VCaP (cell line): ENCODE measurements at regions not wholly inside any gene's neighbourhood (a gene's known extent, or its start where the extent isn't known, plus 50 kb on each side); places are given as distances from the start of the nearest gene placed in this dataset.
A peak's percentile ranks its signal among the peaks of the same experiment; 100 is the strongest.

Source experiments
- H3K27ac ChIP-seq: fragments of 450-650 bp; 2 replicates; pipeline ENCODE4 v1.5.1; 2017
- TF ChIP-seq, protein P1 (sequence below): fragments of 450-650 bp; conservative IDR thresholded peaks from 2 replicates; pipeline ENCODE4 v1.5.1; 2017; ENCODE audit warnings: mild to moderate bottlenecking, moderate library complexity

DNA sequence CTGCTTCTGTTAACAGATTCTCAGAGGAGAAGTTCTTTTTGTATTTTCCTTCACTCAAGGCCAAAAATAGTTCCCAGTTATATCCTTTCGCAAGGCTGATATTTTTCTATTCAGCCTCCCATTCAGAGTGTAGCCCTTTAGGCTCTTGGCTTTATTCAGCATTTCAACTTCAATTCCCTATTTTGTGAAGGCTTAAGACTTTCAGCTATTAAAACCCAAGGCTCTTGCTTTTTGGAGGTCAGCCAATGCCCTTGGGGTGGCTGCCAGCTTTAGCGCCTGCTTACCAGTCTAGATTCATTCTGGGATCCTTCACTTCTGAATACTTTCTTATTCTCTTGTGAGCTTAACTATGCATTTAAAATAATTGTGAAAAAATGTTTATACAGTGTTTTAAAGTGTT is 57.3 kb upstream of the ADGRA3 start:
- TF ChIP-seq, protein P1, sequence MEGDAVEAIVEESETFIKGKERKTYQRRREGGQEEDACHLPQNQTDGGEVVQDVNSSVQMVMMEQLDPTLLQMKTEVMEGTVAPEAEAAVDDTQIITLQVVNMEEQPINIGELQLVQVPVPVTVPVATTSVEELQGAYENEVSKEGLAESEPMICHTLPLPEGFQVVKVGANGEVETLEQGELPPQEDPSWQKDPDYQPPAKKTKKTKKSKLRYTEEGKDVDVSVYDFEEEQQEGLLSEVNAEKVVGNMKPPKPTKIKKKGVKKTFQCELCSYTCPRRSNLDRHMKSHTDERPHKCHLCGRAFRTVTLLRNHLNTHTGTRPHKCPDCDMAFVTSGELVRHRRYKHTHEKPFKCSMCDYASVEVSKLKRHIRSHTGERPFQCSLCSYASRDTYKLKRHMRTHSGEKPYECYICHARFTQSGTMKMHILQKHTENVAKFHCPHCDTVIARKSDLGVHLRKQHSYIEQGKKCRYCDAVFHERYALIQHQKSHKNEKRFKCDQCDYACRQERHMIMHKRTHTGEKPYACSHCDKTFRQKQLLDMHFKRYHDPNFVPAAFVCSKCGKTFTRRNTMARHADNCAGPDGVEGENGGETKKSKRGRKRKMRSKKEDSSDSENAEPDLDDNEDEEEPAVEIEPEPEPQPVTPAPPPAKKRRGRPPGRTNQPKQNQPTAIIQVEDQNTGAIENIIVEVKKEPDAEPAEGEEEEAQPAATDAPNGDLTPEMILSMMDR, result no peak
- H3K27ac ChIP-seq, result no peak overlapping the region

DNA sequence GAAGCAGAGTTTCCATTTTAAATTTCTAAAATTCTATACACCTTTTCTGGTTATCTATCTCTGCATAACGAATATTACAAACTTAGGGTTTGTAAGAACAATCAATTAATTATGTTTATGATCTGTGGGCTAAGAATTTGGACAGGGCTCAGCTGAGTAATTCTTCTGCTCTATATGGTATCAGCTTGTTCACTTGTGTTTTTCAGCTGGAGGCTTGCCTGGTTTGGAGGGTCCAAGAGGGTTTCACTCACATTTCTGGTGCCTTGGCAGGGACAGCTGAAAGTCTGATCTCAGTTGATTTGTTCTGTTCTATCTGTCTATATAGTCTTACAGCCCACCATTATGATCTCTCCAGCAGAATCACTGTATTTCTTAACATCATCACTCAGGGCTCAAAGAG is 57.8 kb upstream of the ADGRA3 start:
- H3K27ac ChIP-seq, result no peak overlapping the region
- TF ChIP-seq, protein P1, result no peak

DNA sequence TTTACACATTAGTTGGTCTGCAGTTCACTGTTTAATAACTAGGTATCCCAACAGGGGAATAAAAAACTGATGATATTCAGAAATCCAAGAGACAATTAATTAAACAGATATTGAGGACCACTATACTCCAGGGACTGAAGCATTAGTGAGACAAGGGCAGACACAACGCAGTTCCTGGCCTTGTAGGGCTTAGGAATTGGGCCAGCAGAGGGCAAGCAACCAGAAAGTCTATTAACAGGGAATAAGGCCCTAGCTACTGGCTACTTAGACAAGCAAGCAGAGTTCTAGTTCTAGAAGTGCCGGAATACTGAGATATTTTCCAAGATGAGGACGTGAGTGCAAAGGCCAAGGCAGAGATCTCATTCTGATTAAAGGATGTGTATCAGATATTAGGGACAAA is 58.6 kb upstream of the ADGRA3 start:
- H3K27ac ChIP-seq, result no peak overlapping the region
- TF ChIP-seq, protein P1, result no peak; the same call in 1 of the 2 replicates

DNA sequence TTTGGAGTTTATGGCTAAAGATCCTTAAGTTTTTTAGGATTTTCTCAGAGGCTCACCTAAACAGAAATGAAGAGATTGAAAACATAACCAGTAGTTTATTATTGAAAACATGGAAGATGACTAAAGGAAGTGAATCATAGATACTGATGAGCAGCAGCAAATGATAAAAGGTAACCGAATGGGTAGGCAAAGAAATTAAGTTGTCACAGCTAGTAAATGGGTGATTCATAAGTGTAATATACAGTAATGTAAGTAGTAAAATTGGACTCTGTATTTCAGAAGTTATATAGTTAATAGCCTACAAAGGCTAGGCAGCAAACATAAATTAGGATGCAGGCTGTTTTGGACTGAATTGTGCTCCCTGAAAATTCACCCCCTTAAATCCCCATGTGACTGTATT is 59.0 kb upstream of the ADGRA3 start:
- TF ChIP-seq, protein P1, result no peak

DNA sequence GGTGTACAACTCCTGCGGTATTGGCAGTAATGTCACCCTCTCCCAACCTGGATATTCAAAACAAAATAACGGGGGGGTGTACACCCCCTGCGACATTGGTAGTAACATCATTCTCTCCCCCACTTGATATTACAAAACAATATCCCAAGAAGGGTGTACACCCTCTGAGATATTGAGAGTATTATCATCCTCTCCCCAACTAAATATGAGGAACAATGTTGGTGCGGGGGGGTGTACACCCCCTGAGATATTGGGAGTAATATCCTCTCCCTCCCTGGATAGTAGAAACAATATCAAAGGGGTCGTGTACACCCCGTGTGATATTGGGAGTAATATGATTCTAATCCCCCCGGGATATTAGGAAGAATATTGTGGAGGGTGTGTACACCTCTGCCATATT is 71.4 kb upstream of the ADGRA3 start:
- no peak overlapping the region for H3K27ac ChIP-seq
- TF ChIP-seq, protein P1, result no peak

More for the DNA sequence above, 59.0 kb upstream of the ADGRA3 start:
- no peak overlapping the region for H3K27ac ChIP-seq

DNA sequence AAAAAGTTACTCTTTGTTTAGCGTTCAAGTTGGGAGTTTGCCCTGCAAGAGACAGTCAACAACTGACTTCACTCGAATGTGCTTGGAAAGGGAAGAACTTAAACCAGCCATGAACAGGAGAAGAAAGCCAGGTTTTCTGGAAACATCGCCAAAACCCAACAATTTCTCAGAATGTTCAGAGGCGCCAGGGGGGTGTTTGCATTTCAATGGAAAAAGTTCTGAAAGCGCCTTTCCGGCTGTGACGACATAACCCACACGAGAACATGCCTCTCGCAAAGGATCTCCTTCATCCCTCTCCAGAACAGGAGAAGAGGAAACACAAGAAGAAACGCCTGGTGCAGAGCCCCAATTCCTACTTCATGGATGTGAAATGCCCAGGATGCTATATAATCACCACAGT is 78.1 kb upstream of the ADGRA3 start:
- TF ChIP-seq, protein P1, result no peak
- no peak overlapping the region for H3K27ac ChIP-seq

DNA sequence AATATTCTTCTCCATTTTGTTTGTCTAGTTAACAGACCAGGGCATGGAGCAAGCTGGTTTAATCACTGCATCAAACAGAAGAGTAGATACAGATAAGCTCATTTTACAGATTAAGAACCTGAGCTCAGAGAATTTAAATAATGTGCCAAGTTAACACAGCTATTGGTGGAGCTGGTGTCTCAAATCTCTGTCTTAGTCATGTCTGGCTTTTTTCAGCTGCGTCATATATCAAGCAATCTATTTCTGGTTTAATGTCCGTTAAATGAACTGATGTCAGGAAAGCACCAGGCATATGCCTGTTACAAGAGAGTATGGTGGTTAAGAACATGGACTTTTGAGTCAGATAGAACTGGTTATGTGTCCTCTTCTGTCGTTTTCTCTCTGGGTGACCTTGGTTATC is 79.8 kb upstream of the ADGRA3 start:
- TF ChIP-seq, protein P1, result no peak
- H3K27ac ChIP-seq, result peak overlapping the region; percentile 42

DNA sequence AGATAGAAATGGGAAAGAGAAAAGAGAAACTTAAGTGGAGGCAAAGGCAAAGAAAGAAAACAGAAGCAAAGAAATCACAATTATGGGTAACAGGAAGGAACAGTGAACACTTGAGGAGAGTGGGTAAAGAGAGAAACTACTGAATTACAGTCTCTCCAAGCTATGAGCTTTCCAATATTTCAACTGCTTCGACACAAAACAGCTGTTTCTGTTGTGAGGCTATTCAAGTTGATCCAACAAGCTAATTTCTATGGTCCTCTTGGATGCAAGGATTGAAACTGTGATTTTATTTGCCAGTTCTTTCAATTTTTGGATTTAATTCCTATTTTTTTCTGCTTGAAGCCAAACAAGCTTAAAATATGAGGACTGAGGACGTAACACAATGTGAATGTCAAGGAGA is 80.5 kb upstream of the ADGRA3 start:
- H3K27ac ChIP-seq, result no peak overlapping the region

More for the DNA sequence above, 80.5 kb upstream of the ADGRA3 start:
- TF ChIP-seq, protein P1, result no peak
